ENCODE measurements at regions not wholly inside any gene's neighbourhood (a gene's known extent, or its start where the extent isn't known, plus 50 kb on each side); places are given as distances from the start of the nearest gene placed in this dataset.

DNA sequence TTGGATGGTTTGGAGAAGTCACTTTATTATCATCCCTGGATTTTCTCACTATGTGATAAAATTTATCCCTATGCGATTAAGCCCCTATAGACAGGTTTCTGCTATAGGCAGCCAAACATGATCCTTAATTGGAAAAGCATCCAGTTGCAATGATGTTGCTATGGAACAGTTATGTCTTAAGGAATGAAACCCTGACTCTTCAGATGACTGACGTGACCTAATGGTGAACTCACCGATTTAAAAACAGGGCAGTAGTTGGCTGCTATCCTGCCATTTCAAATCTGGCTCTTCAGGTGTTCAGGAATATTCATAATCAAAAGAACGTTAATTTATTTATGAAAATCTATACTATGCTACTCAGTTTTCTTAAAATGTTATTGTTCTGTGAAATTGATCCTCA is 106.8 kb upstream of the ROBO1 start:
- no peak for DNase-seq (ENCODE audit: low spot score in 2 of 2)
- H3K4me3 ChIP-seq, result no peak overlapping the region
- H3K9me3 ChIP-seq, result peaks cover 0 to 8% (median 0%) of the 10 kb centered on the region in 4 donors
- no peak for TF ChIP-seq EP300 (IDR thresholded peaks at IDR 0.05)
- TF ChIP-seq, protein P1, sequence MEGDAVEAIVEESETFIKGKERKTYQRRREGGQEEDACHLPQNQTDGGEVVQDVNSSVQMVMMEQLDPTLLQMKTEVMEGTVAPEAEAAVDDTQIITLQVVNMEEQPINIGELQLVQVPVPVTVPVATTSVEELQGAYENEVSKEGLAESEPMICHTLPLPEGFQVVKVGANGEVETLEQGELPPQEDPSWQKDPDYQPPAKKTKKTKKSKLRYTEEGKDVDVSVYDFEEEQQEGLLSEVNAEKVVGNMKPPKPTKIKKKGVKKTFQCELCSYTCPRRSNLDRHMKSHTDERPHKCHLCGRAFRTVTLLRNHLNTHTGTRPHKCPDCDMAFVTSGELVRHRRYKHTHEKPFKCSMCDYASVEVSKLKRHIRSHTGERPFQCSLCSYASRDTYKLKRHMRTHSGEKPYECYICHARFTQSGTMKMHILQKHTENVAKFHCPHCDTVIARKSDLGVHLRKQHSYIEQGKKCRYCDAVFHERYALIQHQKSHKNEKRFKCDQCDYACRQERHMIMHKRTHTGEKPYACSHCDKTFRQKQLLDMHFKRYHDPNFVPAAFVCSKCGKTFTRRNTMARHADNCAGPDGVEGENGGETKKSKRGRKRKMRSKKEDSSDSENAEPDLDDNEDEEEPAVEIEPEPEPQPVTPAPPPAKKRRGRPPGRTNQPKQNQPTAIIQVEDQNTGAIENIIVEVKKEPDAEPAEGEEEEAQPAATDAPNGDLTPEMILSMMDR (IDR thresholded peaks at IDR 0.05), result no peak
- H3K4me1 ChIP-seq, result peaks cover 0 to 6% (median 0%) of the 10 kb centered on the region in 4 donors
- no peaks in the 10 kb centered on the region for H3K36me3 ChIP-seq
- H3K27ac ChIP-seq, result no peak overlapping the region
- no peaks in the 10 kb centered on the region for H3K27me3 ChIP-seq
- WGBS, 2 donors, result 90 to 92% methylated on average over 4 of the region's 4 CpGs

DNA sequence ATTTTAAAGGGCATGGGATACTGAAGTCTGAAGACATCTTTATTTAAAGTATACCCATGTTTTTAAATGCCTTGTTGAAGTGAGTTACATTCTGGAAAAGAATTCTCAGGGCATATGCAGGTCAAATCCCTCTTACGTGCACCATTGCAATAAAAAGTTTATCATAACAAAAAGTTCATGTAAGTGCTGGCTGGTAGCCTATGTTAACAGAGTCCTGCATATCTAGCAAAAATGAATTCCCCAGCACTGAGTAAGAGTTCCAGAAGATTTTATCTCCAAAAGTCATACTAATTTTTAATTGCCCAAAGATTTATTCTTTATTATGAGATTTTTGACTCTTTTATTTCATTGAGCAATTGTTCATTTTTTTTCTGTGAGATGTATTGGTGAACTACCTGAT is 104.7 kb upstream of the ROBO1 start:
- Histone ChIP-seq H3K36me3 (no peaks in the 10 kb centered on the region), H3K27me3 (no peaks in the 10 kb centered on the region), H3K9me3 (no peaks in the 10 kb centered on the region), H3K27ac (no peak overlapping the region), H3K4me1 (peaks cover 0 to 6% (median 0%) of the 10 kb centered on the region in 4 donors), H3K4me3 (no peak overlapping the region)
- TF ChIP-seq, protein P1 (IDR thresholded peaks at IDR 0.05), result no peak
- TF ChIP-seq EP300 (IDR thresholded peaks at IDR 0.05) (no peak), POLR2A (IDR thresholded peaks at IDR 0.05) (no peak)
- DNase-seq (ENCODE audit: low spot score in 2 of 2), result no peak
- 14 to 17% methylated on average over 1 of the region's 1 CpG for WGBS, 2 donors

DNA sequence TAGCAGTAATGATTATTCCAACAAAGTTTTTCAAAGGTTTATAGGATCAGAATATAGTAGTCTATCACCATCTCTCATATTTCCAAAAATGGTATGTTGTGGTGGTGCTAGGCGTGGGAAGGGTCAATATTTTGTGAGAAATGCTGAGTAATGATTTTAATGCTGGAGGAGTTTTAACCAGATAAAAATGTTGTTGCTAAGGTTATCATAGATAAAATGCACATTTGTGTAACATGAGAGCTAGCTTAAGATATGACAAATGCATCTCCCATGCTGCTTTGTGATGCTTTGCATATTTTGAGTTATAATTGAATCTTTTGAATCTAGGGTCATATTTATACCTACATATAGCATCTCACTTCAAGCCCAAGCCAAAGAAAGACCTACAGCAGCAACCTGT is 103.9 kb upstream of the ROBO1 start:
- DNase-seq (ENCODE audit: low spot score in 2 of 2), result no peak
- TF ChIP-seq, protein P1 (IDR thresholded peaks at IDR 0.05), result no peak
- TF ChIP-seq EP300 (IDR thresholded peaks at IDR 0.05) (no peak), POLR2A (IDR thresholded peaks at IDR 0.05) (no peak)
- Histone ChIP-seq H3K4me3 (no peak overlapping the region), H3K4me1 (peaks cover 0 to 6% (median 0%) of the 10 kb centered on the region in 4 donors), H3K27ac (no peak overlapping the region), H3K36me3 (no peaks in the 10 kb centered on the region), H3K27me3 (no peaks in the 10 kb centered on the region), H3K9me3 (no peaks in the 10 kb centered on the region)
- WGBS, 2 donors, result 53 to 67% methylated on average over 1 of the region's 1 CpG

DNA sequence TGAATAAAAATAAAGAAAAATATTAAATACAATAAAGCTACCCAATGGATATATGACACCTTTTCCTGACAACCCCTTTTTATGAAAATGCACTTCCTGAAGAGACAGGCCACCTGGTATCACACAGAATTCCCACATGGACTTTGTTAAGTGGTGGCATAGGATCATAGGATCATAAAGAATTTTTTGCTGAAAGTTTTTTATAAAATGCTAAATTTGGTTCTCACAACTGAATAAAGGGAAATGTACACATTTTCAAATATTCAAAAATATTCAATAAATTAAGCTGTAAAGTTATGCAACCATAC is 102.5 kb upstream of the ROBO1 start:
- TF ChIP-seq, protein P1 (IDR thresholded peaks at IDR 0.05), result no peak
- TF ChIP-seq POLR2A (IDR thresholded peaks at IDR 0.05) (no peak), EP300 (IDR thresholded peaks at IDR 0.05) (no peak)
- Histone ChIP-seq H3K4me1 (peaks cover 0 to 6% (median 0%) of the 10 kb centered on the region in 4 donors), H3K27me3 (no peaks in the 10 kb centered on the region)

DNA sequence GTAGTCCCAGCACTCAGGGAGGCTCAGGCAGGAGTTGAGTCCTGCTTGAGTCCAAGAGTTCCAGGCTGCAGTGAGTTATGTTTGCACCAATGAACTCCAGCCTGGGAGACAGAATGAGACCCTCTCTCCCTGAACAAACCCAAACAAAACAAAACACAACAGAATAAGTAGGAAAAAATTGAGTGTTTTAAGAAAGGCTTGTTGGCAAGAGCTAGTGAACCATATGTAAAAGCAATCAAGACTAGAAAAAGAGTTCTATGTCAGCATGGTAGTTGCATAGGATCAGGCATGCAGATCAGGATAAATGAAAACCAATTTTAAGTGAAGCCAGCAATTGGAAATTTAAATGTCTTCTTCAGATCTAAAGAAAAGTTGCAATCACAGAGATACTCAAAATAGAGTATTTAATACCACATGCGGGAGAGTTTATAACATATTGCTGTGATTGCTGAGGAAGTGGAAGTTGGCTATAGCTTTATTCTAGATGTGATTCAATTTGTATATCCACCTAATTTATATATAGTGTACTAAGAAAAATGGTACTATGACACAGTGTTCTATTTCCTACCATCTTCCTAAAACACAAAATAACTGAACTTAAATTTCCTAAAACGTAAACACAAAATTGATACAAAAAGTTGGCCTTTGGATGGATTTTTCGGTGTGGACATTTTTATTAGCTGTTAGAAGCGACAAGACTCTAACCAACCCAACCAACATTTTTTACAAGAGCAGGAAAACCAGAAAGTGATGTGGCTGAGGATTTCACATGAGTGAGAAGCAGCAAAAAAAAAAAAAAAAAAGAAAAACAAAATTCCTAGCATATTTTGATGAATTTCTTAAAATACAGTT is 101.9 kb upstream of the ROBO1 start:
- Histone ChIP-seq H3K36me3 (no peaks in the 10 kb centered on the region), H3K4me3 (no peak overlapping the region), H3K9me3 (no peaks in the 10 kb centered on the region), H3K4me1 (peaks cover 0 to 6% (median 0%) of the 10 kb centered on the region in 4 donors), H3K27ac (no peak overlapping the region), H3K27me3 (no peaks in the 10 kb centered on the region)
- TF ChIP-seq, protein P1 (IDR thresholded peaks at IDR 0.05), result no peak
- no peak for TF ChIP-seq EP300 (IDR thresholded peaks at IDR 0.05)
- no peak for TF ChIP-seq POLR2A (IDR thresholded peaks at IDR 0.05)
- DNase-seq (ENCODE audit: low spot score in 2 of 2), result no peak
- whole genome bisulfite sequencing, 2 donors, result 78 to 92% methylated on average over 4 of the region's 4 CpGs

More for the DNA sequence above, 102.5 kb upstream of the ROBO1 start:
- Histone ChIP-seq H3K27ac (no peak overlapping the region), H3K9me3 (no peaks in the 10 kb centered on the region), H3K36me3 (no peaks in the 10 kb centered on the region), H3K4me3 (no peak overlapping the region)
- DNase-seq (ENCODE audit: low spot score in 2 of 2), result no peak

Measured in tibial nerve (tissue), 4 donors.